ENCODE measurements at regions not wholly inside any gene's neighbourhood (a gene's known extent, or its start where the extent isn't known, plus 50 kb on each side); places are given as distances from the start of the nearest gene placed in this dataset.

GRCh38 chr4:11132478-11132877 lies 296.2 kb downstream of the HS3ST1 start:
- Histone ChIP-seq H3K79me2 (ENCODE audit: insufficient read depth, low read length) (no peaks in the 10 kb centered on the region), H3K9ac (ENCODE audit: low read depth, low read length) (no peak overlapping the region), H3K27ac (ENCODE audit: low read length) (no peak overlapping the region), H3K9me3 (ENCODE audit: insufficient read depth, low read length, severe bottlenecking) (no peaks in the 10 kb centered on the region), H3K4me1 (ENCODE audit: insufficient read depth, low read length) (no peaks in the 10 kb centered on the region), H4K20me1 (ENCODE audit: insufficient read depth, low read length) (no peaks in the 10 kb centered on the region), H3K27me3 (ENCODE audit: insufficient read depth, low read length, poor library complexity) (no peaks in the 10 kb centered on the region), H3K4me2 (ENCODE audit: insufficient read depth, low read length) (no peak overlapping the region), H2AFZ (ENCODE audit: low read depth, low read length) (no peak overlapping the region), H3K36me3 (ENCODE audit: insufficient read depth, low read length) (no peaks in the 10 kb centered on the region), H3K4me3 (ENCODE audit: low read depth in 1 of 2, low read length in 2 of 2) (no peak overlapping the region)
- no peak for TF ChIP-seq EZH2 (IDR thresholded peaks at IDR 0.05; ENCODE audit: borderline replicate concordance, low read depth, low read length, severe bottlenecking)
- TF ChIP-seq CTCF (IDR thresholded peaks at IDR 0.05; ENCODE audit: borderline replicate concordance, extremely low read depth, low read length, poor library complexity, severe bottlenecking), result no peak
- DNase-seq (no peak), ATAC-seq (ENCODE audit: insufficient read depth, low read depth) (no peak)

GRCh38 chr4:11131491-11131890 lies 297.2 kb downstream of the HS3ST1 start:
- Histone ChIP-seq H3K4me1 (ENCODE audit: insufficient read depth, low read length) (no peaks in the 10 kb centered on the region), H3K9me3 (ENCODE audit: insufficient read depth, low read length, severe bottlenecking) (no peaks in the 10 kb centered on the region), H3K36me3 (ENCODE audit: insufficient read depth, low read length) (no peaks in the 10 kb centered on the region), H4K20me1 (ENCODE audit: insufficient read depth, low read length) (no peaks in the 10 kb centered on the region), H3K9ac (ENCODE audit: low read depth, low read length) (no peak overlapping the region), H3K4me2 (ENCODE audit: insufficient read depth, low read length) (no peak overlapping the region), H3K4me3 (ENCODE audit: low read depth in 1 of 2, low read length in 2 of 2) (no peak overlapping the region), H2AFZ (ENCODE audit: low read depth, low read length) (no peak overlapping the region), H3K79me2 (ENCODE audit: insufficient read depth, low read length) (no peaks in the 10 kb centered on the region), H3K27me3 (ENCODE audit: insufficient read depth, low read length, poor library complexity) (no peaks in the 10 kb centered on the region), H3K27ac (ENCODE audit: low read length) (no peak overlapping the region)
- TF ChIP-seq CTCF (IDR thresholded peaks at IDR 0.05; ENCODE audit: borderline replicate concordance, extremely low read depth, low read length, poor library complexity, severe bottlenecking) (no peak), EZH2 (IDR thresholded peaks at IDR 0.05; ENCODE audit: borderline replicate concordance, low read depth, low read length, severe bottlenecking) (no peak)
- ATAC-seq (ENCODE audit: insufficient read depth, low read depth) (no peak), DNase-seq (no peak)

GRCh38 chr4:11130195-11130970 lies 298.3 kb downstream of the HS3ST1 start:
- H4K20me1 ChIP-seq (ENCODE audit: insufficient read depth, low read length), result no peaks in the 10 kb centered on the region
- no peak overlapping the region for H2AFZ ChIP-seq (ENCODE audit: low read depth, low read length)
- no peaks in the 10 kb centered on the region for H3K27me3 ChIP-seq (ENCODE audit: insufficient read depth, low read length, poor library complexity)
- no peaks in the 10 kb centered on the region for H3K4me1 ChIP-seq (ENCODE audit: insufficient read depth, low read length)
- no peaks in the 10 kb centered on the region for H3K9me3 ChIP-seq (ENCODE audit: insufficient read depth, low read length, severe bottlenecking)
- H3K36me3 ChIP-seq (ENCODE audit: insufficient read depth, low read length), result no peaks in the 10 kb centered on the region
- no peaks in the 10 kb centered on the region for H3K79me2 ChIP-seq (ENCODE audit: insufficient read depth, low read length)
- H3K9ac ChIP-seq (ENCODE audit: low read depth, low read length), result no peak overlapping the region
- ATAC-seq (ENCODE audit: insufficient read depth, low read depth), result no peak
- DNase-seq, result no peak
- H3K4me3 ChIP-seq (ENCODE audit: low read depth in 1 of 2, low read length in 2 of 2), result no peak overlapping the region
- no peak for TF ChIP-seq CTCF (IDR thresholded peaks at IDR 0.05; ENCODE audit: borderline replicate concordance, extremely low read depth, low read length, poor library complexity, severe bottlenecking)
- TF ChIP-seq EZH2 (IDR thresholded peaks at IDR 0.05; ENCODE audit: borderline replicate concordance, low read depth, low read length, severe bottlenecking), result no peak
- H3K27ac ChIP-seq (ENCODE audit: low read length), result no peak overlapping the region
- no peak overlapping the region for H3K4me2 ChIP-seq (ENCODE audit: insufficient read depth, low read length)

Data from DND-41 (cell line).